GM12878 (cell line): ENCODE measurements at regions not wholly inside any gene's neighbourhood (a gene's known extent, or its start where the extent isn't known, plus 50 kb on each side); places are given as distances from the start of the nearest gene placed in this dataset.

Experiments used
- ATAC-seq: fragments of 200-7000 bp; cut with Tn5 transposase; 3 replicates; pipeline ENCODE4 v1.9.1; 2020; ENCODE audit warnings: mild to moderate bottlenecking, moderate library complexity
- BruUV-seq: library from RNA; stranded (reverse); fragments of 400-500 nt; replicated peaks from 2 replicates; lab custom pipeline; 2021; lab: Mats Ljungman, UMichigan
- CTCF ChIA-PET: fragments of 300-600 bp; sonication (Branson Sonifier 250); formaldehyde crosslinking; extraction: SDS; loops from one replicate; lab custom pipeline; 2021; ENCODE audit warnings: inconsistent platforms; lab: Yijun Ruan, JAX
- POLR2A ChIA-PET: fragments of 350-600 bp; formaldehyde crosslinking; extraction: SDS; loops from one replicate; lab custom pipeline; 2021; ENCODE audit warnings: inconsistent platforms; lab: Charles Lee
- RAD21 ChIA-PET: fragments of 300-600 bp; sonication (Branson Sonifier 250); formaldehyde crosslinking; loops from one replicate; lab custom pipeline; 2023; ENCODE audit warnings: antibody characterized with exemption; ENCODE audit not compliant: unreplicated experiment; lab: Charles Lee
- SMC1A ChIA-PET: fragments of 300-600 bp; sonication (Branson Sonifier 250); formaldehyde crosslinking; loops from one replicate; lab custom pipeline; 2023; ENCODE audit not compliant: unreplicated experiment, uncharacterized antibody; lab: Charles Lee
- DNase-seq: peaks from one replicate; pipeline ENCODE4 v3.0.0-alpha.2; 2011; ENCODE audit warnings: low read depth, low spot score
- FAIRE-seq: peaks from 3 replicates; lab custom pipeline; 2011; peaks lifted over from hg19 to GRCh38; lab: Jason Lieb, UNC
- H2AFZ ChIP-seq: 2 replicates; pipeline ENCODE4 v1.6.0; 2011; ENCODE audit warnings: low read depth, low read length, control low read depth; ENCODE audit not compliant: control insufficient read depth
- H3K27ac ChIP-seq: 2 replicates; pipeline ENCODE4 v1.5.1; 2011; ENCODE audit warnings: control low read depth; ENCODE audit not compliant: control insufficient read depth, insufficient read depth
- H3K27me3 ChIP-seq, 2 experiments: replicated peaks in 1 of 2; 2 replicates each; pipeline versions ENCODE4 v1.6.0 to v1.6.1; 2011; ENCODE audit warnings: low read length in 1 of 2; ENCODE audit not compliant: control insufficient read depth in 2 of 2, insufficient read depth in 2 of 2
- H3K36me3 ChIP-seq, 2 experiments: 2 replicates each; pipeline ENCODE4 v1.5.1; 2011; ENCODE audit warnings: low read length in 1 of 2; ENCODE audit not compliant: control insufficient read depth in 2 of 2, insufficient read depth in 2 of 2
- H3K4me1 ChIP-seq: 2 replicates; pipeline ENCODE4 v1.6.1; 2011; ENCODE audit warnings: mild to moderate bottlenecking, low read length, moderate library complexity, mixed read lengths; ENCODE audit not compliant: control insufficient read depth, insufficient read depth
- H3K4me2 ChIP-seq: 2 replicates; pipeline ENCODE4 v1.6.0; 2011; ENCODE audit warnings: control low read depth; ENCODE audit not compliant: control insufficient read depth, insufficient read depth
- H3K4me3 ChIP-seq: fragments of 200-600 bp; sonication (generic); 2 replicates; pipeline ENCODE4 v1.5.1; 2016
- H3K79me2 ChIP-seq: 2 replicates; pipeline ENCODE4 v1.6.0; 2011; ENCODE audit warnings: low read length; ENCODE audit not compliant: control insufficient read depth, insufficient read depth
- H3K9ac ChIP-seq: 2 replicates; pipeline ENCODE4 v1.8.0; 2011; ENCODE audit warnings: low read length, control low read depth, mixed read lengths; ENCODE audit not compliant: control insufficient read depth, insufficient read depth
- H3K9me3 ChIP-seq: replicated peaks from 3 replicates; pipeline ENCODE4 v1.5.1; 2011; ENCODE audit warnings: mild to moderate bottlenecking, low read length; ENCODE audit not compliant: control insufficient read depth, insufficient read depth
- H4K20me1 ChIP-seq: 2 replicates; pipeline ENCODE4 v1.6.0; 2011; ENCODE audit not compliant: control insufficient read depth, insufficient read depth
- ELK1 ChIP-seq: IDR thresholded peaks from 2 replicates; pipeline ENCODE4 v1.6.1; 2012; ENCODE audit warnings: low read depth, low read length, improper control_type of control experiment
- JUNB ChIP-seq: IDR thresholded peaks from 2 replicates; pipeline ENCODE4 v1.6.1; 2016; ENCODE audit warnings: antibody characterized with exemption, mild to moderate bottlenecking
- NFIC ChIP-seq: IDR thresholded peaks from 2 replicates; pipeline ENCODE4 v1.6.1; 2012; ENCODE audit warnings: low read depth, mild to moderate bottlenecking, inconsistent platforms, low read length, moderate library complexity
- NKRF ChIP-seq: fragments of 450-650 bp; conservative IDR thresholded peaks from 2 replicates; pipeline ENCODE4 v1.6.1; 2017; ENCODE audit warnings: mild to moderate bottlenecking, moderate library complexity
- RAD21 ChIP-seq: IDR thresholded peaks from 2 replicates; pipeline ENCODE4 v1.6.1; 2011; ENCODE audit warnings: mild to moderate bottlenecking, low read depth, low read length, moderate library complexity; ENCODE audit not compliant: insufficient read depth
- SIN3A ChIP-seq: IDR thresholded peaks from 2 replicates; pipeline ENCODE4 v1.6.1; 2012; ENCODE audit warnings: low read depth, low read length, improper control_type of control experiment
- ZBTB33 ChIP-seq: fragments of 450-650 bp; IDR thresholded peaks from 2 replicates; pipeline ENCODE4 v1.6.1; 2017; ENCODE audit warnings: mild to moderate bottlenecking
- ZBTB40 ChIP-seq: fragments of 450-650 bp; IDR thresholded peaks from 2 replicates; pipeline ENCODE4 v1.6.1; 2016; ENCODE audit warnings: mild to moderate bottlenecking, moderate library complexity, borderline replicate concordance
- ZNF592 ChIP-seq: fragments of 450-650 bp; IDR thresholded peaks from 2 replicates; pipeline ENCODE4 v1.6.1; 2017; ENCODE audit warnings: mild to moderate bottlenecking, moderate library complexity
- WGBS: methylation state at CpG from one replicate; pipeline ENCODE4 v1.1.6; 2016; ENCODE audit warnings: low lambda C conversion rate; ENCODE audit not compliant: insufficient replicate concordance, insufficient coverage; ENCODE audit errors: missing lambda C conversion rate; 5-methylcytosine and 5-hydroxymethylcytosine counted together
- in situ Hi-C: fragments of 300-500 bp; cut with MboI; formaldehyde crosslinking; loops from 9 replicates; pipeline ENCODE4 v1.14.3; 2018; ENCODE audit warnings: mixed read lengths
- intact Hi-C: fragments of 100-400 bp; cut with micrococcal nuclease; formaldehyde crosslinking; loops from one replicate; pipeline ENCODE4 v1.14.2; 2022; ENCODE audit not compliant: unreplicated experiment

GRCh38 chr7:16089801-16090200 lies 331.5 kb downstream of the CRPPA start (continued):
- TF ChIP-seq ZBTB40 (no peak), SIN3A (no peak), NKRF (no peak)

- BruUV-seq = no TSS peak
Observed at GRCh38 chr7:16089191-16089590, 332.1 kb downstream of the CRPPA start.

More at GRCh38 chr7:16089191-16089590, 332.1 kb downstream of the CRPPA start:
- H3K4me3 ChIP-seq = no peak overlapping the region
- no peaks in the 10 kb centered on the region for H3K4me1 ChIP-seq
- no peak overlapping the region for H3K4me2 ChIP-seq
- no peaks in the 10 kb centered on the region for H3K79me2 ChIP-seq
- ATAC-seq (no peak), FAIRE-seq (no peak), DNase-seq (no peak)
- no peaks in the 10 kb centered on the region for H3K36me3 ChIP-seq
- H2AFZ ChIP-seq = no peak overlapping the region
- WGBS = 81% methylated on average over 19 of the region's 19 CpGs
- no peaks in the 10 kb centered on the region for H3K27me3 ChIP-seq
- H3K27ac ChIP-seq = no peak overlapping the region
- TF ChIP-seq NFIC = no peak
- no peak for TF ChIP-seq ELK1
- no peak for TF ChIP-seq ZNF592
- TF ChIP-seq JUNB = no peak
- TF ChIP-seq RAD21 = no peak
- no peak for TF ChIP-seq ZBTB33
- ChIA-PET SMC1A (interaction anchor here (1.7 kb wide), 1 partner anchor 8 kb away, joined by 5 read pairs; no protein-coding TSS in a partner anchor), POLR2A (no interaction called here), CTCF (interaction anchor here (1.3 kb wide), 1 partner anchor 11 kb away, joined by 3 read pairs; no protein-coding TSS in a partner anchor), RAD21 (no interaction called here)
- no peaks in the 10 kb centered on the region for H4K20me1 ChIP-seq
- intact Hi-C loops = no loop called here
- in situ Hi-C loops = no loop called here
- no peak overlapping the region for H3K9ac ChIP-seq
- H3K9me3 ChIP-seq = no peaks in the 10 kb centered on the region
